Ureter (tissue), 1 donor: ENCODE measurements at regions not wholly inside any gene's neighbourhood (a gene's known extent, or its start where the extent isn't known, plus 50 kb on each side); places are given as distances from the start of the nearest gene placed in this dataset.
"Not testable (repeated sequence)": the region's sequence is repeated elsewhere in the genome, so short reads cannot be mapped to it uniquely, and the experiment has no call there.

ENCODE experiments used
- DNase-seq: peaks from one replicate; pipeline ENCODE4 v3.0.0-alpha.2; 2020; ENCODE audit warnings: low spot score
- donor health status: DM: yes; HTN: yes; CAD: no.

DNA sequence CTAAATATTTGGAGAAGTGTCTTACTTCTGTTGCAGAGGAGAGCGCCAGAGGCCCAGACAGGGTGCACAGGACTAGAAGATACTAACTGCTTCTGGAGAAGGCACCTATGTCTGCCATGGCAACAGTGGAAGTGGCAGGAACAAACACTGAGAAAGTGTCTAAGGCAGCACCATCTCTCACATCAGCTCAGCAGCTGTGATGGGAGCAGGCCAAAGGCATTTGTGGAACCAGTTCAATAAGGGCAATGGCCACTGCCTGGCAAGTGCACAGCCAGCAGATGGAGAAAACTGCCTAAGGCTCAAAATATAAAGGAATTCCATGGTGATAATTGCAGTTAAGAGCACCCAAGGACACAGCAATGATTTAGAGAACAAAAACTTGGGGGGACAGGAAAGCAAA, 563.0 kb upstream of the CCDC54 start:
- no peak for DNase-seq

DNA sequence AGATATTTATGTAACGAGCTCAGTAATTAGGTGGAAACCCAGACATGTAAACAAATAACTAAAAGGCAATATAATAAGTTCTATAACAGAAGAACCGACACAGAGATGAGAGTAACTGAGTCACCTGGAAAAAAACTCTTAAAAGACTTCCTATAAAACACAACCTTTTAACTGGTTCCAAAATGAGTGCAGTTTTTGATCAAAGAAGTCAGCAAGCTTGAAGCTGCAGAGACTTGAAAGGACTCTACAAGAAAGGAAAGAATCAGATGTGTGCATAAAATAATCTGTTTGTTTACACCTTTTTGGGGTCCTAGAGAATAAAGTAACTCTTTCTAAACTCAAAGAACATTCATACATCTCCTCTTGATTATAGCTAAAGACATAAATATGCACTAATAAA, 560.4 kb upstream of the CCDC54 start:
- no peak for DNase-seq

DNA sequence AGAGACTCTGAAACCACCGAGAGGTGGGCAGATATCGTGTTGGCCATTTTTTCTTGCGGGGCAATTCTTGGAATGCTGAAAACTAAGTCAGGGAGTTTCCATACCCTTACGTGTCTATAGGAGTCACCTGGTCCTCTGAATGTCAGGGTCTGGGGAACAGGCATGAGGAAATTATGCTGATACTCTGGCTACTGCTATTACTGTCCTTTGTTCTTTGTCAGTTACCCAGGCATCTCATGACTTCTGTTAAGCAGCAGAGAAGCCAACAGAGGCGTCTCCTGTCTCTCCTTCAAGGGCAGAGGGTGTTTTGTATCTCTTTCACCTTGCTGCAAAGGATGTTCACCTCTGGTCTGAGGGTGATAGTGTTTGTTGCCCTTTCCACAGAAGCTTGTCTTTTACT, 559.5 kb upstream of the CCDC54 start:
- DNase-seq = no peak

DNA sequence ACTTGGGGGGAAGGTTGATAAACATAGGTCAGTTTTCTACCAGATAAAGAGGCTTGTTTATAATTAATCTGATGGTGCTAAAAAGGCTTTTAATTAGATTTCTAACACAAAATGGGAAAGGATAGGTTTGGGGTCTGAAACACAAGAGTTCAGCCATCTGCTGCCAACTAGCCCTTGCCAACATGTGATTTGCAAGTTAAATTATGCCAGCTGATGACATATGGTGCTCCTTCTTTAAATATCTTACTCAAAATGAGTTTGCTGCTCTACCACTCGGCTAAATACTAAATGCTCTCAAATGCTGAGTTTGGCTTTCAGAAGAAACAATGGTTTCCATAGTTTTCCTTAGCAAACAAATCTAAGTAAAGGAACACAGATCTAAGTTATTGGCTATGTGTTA, 557.8 kb upstream of the CCDC54 start:
- no peak for DNase-seq

DNA sequence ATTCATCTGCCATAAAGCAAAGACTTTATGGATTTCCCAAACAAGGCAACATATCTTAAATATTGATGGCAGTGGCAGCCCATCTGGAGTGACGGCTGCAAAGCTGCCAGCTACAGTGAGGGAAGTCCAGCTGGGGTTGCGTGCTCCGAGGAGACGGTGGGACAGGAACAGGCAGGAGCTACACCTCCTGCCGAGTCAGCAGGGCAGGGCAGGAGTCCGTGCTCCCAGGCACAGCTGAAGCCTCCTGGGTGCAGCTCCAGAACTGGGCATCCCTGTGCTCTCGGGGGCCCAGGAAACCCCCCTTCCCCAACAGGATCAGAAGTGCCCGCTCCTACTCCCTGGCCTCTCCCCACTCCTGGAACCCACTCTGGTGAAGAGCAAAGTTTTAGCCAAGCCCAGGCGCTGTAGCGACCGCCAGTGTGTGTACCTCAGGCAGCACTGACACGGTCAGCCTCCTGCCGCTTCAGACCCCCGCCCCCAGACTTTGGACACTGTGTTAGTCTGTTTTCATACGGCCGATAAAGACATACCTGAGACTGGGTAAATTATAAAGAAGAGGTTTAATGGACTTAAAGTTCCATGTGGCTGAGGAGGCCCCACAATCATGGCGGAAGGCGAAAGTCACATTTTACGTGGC, 556.4 kb upstream of the CCDC54 start:
- DNase-seq = no peak

DNA sequence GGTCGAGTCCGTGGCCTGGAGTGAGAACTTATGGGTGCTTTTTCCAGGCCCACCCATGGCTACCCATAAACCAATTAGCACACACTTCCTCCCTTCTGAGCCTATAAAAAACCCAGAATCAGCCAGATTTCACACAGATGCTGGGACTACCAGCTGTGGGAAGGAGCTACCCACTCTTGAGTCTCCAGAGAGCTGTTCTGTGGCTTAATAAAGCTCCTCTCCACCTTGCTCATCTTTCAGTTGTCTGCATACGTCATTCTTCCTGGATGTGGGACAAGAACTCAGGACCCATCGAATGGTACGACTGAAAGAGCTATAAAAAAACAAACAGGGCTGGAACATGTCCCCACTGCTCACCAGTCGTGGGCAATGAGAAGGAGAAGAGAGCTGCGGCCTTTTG, 555.4 kb upstream of the CCDC54 start:
- no peak for DNase-seq

DNA sequence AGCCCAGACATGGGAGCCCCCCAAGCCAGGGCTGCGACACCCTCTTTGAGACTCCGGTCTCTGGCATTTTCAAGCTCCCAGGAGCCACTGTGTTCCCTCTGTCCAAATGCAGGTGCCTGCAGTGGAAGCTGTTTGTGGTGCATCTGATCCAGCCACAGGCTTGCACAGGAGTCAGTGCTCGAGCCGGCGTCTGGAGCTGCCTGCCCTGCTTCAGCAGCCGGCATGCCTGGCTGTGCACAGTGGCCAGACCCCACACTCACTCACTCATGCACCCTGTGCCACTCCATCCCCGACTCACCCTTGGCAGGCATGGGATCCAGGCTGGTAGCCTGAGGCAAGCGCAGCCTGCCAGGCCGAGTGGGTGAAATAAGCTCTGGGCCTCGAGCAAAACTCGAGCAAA, 555.0 kb upstream of the CCDC54 start:
- DNase-seq = no peak

DNA sequence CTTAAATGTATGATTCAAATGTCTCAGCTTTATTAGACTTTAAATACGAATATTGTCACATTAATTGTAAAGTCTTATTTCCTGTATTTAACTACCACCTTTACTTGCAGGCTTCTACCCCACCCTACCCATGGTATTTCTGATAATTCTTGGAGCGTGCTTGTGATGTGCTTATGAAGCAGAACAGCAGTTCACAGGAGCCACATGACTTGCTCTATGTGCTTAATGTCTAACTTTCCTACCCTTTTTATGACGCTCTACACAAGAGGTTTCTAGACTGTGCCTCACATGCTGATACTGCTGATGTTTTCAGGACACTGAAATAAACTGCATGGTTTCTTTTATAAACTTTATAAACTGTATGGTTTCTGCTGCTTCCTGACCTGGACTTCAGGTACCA, 553.5 kb upstream of the CCDC54 start:
- no peak for DNase-seq

DNA sequence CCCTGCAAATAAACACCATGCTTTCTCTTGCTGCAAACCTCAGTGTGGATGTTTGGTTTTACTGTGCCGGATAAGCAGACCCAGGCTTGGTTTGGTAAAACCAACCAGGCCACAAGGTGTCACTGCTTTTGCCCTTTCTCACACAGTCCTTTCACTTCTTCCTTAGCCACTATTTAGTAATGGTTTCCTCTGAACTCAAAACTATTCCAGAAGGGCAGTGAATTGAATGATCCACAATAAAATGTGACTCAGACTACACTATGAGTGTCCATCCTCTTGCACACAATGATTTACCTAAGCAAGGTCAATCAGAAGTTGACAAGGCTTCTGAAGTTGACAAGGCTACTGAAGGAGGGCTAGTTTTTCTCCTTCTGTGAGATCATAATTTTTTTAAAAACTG, 552.4 kb upstream of the CCDC54 start:
- DNase-seq = no peak

DNA sequence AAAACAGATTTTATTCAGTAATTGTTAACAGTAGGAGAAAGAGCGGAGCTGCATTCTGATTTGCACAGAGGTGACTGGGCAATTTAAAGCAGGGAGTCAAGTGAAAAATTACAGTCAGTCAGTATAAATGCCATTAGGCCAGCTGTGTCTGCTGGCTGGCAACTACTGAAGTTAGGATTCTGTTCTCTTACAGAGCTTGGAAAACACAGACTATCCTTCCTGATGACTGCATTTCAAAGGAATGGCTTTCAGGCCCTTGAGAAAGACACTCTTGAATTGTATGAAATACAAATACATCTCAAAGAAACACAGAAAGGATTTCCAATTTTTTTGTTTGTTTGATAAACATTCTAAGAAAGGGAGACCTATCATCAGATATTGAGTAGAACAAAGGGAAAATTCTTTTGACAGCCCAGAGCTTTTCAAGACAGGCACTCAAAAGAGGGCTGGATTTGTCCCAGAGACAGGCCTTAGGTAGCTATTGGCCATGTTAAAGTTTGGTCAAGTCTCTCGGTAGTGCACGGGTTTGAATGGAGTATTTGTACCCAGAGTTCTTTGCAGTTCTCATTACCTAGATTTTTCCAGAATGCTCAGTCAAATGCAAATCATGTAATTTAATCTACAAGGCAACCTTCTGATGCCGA, 551.2 kb upstream of the CCDC54 start:
- DNase-seq = no peak

DNA sequence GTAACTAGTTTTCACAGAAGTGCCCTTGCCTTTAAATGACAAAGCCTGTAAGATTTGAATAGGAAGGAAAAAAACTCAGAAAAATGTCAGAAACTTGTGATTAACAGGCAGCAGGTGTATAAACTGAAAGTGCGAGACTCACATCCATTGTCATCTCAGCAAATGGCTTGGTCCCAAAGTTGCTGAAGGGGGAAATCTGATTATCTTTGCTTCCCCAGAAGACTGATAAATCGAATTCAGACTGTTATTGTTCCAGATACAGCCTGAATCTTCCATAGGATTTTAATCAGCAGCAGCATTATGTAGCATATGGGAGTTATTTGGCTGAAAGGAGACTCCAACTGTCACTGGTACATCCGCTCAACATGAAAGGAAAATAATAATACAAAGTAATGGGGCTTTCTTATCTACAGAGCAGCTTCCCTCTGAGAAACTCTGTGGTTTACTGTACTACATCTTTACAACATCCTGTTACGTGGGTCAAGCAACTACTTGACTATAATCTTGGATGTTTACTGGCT, 550.4 kb upstream of the CCDC54 start:
- DNase-seq = no peak

DNA sequence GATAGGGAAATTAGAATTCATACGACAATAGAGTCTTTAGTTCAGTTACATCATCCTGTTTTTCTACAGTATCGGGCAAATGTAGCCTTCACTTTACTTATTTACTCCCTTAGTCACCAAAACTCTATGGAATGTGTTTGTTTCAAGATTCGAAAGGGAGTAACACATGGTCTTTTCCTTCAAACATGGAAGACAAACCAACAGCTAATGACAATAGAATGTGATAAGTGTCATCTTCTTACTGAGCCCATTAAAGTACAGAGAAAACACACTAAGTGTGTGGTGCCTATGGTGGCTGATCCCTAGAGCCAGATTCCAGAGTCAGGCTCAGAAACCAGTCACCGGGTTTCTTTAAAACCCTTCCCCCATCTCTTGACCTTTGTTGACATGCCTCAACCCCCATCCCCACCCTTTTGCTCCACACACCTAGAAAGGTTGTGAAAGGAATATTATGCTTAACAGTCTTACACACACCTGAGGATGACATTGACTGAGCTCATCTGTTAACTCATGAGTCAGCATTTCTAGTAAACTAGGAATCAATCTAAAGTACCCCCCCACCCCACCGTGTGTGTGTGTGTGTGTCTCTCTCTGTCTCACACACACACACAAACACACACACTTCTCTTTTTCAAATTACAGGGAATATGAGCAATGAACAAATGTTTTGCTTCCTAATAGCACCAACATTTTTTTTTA, 549.6 kb upstream of the CCDC54 start:
- DNase-seq = no peak

DNA sequence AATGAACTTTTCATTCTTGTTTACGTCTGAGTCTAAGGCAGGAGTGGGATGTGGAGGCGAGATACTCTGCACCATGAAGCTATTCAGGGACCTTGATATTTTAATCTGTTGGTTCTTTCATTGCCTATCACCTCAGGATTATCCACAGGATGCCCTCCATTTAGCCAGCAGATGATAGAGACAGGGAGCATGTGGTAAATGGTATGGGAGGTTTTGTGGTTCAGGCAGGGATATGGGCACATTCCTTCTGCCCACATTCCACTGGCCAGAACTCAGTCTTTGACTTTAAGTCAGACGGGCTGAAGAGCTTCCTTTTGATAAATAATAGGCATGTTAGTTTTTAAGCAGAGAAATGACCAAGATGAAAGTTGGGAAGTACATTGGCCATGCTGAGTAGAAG, 548.0 kb upstream of the CCDC54 start:
- DNase-seq = no peak

DNA sequence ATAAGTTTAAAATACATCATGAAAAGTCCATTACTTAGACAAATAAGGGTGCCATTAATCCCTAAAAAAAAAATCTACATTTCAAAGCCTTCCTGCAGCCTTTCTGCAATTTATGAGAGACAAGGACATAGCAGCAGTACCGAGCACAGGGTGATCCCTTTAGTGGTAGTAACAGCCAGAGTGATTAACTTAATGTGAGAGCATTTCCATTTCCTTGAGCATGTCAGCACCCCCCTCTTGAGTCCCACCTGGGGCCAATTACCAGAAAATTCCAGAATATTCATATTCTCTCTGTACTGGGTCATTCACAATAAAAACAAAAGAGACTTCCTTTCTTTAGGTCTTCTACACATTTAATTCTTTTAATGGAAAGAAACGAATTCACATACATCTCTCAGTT, 546.9 kb upstream of the CCDC54 start:
- DNase-seq = no peak

DNA sequence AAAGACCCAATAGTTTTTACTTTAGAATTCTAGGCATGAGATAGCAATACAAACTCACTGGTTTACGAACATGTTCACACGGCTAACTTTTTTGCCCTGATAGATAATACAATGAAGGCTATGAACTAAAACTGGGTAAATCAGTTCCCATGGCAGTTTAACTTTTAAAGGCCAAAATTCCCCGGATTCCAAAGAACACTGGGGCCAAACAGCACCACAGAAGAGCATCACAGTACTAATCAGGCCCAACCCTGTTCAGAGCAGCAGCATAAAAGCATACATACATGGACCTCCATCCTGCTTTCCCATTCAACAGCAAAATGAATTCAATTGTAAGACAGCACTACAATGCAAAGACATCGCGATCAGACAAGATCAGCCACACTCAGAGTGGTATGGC, 540.3 kb upstream of the CCDC54 start:
- no peak for DNase-seq

DNA sequence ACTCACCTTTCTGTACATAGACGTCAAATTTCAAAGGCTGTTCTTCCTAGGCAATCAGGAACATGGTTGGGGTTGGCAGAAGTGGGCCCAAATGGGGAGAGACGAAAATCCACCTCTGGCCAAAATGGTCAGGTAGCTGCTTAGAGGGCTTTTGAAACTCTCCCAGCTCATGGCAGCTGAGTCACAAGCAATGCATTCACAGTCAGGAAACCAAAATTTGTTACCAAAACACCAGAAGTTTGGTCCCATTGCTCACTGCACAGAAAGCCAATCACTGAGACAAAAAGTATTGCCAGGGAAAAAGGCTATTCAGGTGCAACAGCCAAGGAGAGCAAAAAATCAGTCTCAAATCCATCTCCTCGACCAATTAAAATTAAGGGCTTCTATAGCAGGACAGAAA, 539.6 kb upstream of the CCDC54 start:
- DNase-seq = no peak

DNA sequence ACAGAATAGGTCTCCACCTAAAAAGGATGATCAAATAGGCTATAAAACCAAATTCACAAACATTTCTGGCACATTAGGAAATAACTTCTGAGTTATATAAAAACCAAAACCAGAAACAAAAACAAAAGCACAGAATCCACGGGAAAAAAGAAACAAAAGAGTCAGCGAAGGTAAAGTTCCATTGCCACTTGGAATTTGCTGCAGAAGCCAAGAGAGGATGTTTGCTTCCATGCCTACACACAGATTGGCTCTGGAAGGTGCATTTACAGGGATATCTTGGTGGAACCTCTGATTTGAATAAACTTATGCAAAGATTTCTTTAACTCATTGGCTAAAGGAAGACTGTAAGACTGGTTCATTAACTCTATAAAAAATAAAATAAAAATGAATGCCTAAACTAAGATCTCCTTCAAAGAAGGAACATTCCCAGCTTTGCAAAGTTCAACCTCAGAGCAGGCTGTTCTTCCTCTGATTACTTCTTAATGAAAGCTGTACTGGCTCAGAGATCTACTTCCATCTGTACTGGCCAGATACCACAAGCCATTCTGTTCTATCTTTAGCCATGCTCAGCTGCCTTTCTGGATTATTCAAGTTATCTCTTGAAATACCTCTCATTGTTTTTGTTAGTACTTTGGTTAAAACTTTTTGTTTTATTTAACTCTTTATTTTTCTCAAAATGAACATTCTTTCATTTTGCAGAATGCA, 537.5 kb upstream of the CCDC54 start:
- no peak for DNase-seq

DNA sequence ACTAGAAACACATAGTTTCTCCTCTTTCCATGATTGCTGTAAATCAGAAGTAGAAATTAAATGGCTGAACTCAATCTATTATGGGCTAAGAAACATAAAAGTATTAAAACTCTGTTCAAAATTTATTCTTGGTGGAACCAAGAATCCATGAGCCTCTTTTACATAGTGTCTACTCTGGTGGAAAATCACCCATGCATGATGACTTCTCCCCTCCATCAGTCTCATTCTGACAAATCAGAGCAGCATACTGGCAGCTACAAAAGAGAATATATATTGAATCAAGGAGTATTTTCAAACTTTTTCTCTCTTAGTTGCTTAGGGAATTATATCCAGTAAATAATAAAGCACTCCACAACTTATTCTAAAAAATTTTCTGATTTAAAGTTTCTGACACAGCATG, 536.9 kb upstream of the CCDC54 start:
- DNase-seq = no peak

DNA sequence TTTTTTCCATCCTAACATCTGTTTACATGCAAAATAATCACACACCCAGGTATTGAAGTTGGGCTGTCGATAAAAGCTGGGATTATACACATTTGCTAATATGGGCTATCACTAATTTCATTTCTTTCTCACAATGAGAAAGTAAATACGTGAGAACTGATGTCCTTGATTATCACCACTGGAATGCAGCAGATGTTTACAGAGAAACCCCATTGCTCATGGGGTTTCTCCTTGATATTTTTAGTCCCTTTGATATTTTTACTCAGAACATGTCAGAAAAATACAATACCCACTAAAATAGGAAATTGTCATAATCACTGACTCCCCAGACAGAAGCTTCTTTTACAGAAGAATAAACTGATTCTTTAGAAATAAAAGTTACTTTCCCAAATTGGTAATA, 535.1 kb upstream of the CCDC54 start:
- no peak for DNase-seq

DNA sequence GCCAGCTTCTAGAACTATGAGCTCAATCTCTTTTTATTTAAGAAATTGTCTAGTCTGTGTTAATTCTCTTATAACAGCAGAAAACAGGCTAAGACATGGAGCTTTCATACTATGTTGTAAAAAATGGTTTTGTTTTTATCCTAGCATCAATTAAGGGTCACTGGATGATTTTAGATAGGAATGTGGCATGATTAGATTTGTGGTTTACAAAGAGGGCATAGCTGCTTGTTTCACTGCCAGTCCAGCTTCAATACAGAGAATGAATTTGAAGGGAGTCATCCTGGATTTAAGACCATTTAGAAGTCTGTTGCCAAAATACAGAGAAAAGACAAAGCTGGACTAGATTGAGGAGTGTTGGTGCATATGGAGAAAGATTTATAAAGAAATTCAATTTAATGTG, 532.6 kb upstream of the CCDC54 start:
- no peak for DNase-seq

DNA sequence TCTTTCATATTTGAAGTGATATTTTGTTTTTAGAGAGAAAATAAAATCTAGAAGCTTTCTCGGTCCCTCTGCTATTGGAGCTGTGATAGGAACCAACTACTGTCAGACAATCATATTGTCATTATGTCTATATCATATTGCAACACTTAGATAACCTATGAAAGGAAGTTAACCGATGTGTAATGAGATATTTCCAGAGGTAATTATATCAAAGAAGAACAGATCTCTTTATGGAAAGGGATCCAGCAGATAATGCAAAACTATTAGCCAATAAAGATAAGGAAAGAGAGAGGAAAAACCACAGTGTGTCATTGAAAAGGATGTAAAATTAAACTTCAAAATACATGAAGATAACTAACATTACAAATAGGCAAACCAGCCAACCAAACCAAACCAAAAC, 529.1 kb upstream of the CCDC54 start:
- DNase-seq = no peak

DNA sequence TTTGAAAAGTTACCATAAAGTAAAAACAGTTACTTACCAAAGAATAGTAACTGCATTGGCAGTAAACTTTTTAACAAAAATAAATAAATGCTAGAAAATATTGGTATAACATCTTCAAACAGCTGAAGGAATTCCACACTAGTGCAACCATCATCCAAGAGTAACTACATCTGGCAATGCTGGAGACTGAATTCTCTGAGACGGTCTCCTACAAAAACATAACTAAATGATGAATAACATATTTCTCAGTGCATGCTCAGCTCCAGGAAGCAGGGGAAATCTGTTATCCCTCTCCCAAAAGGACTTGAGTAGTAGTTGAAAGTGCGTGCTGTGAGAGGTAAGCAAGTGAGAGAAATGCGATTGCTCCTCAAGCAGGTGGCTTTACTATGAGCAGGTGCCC, 526.8 kb upstream of the CCDC54 start:
- DNase-seq = no peak

DNA sequence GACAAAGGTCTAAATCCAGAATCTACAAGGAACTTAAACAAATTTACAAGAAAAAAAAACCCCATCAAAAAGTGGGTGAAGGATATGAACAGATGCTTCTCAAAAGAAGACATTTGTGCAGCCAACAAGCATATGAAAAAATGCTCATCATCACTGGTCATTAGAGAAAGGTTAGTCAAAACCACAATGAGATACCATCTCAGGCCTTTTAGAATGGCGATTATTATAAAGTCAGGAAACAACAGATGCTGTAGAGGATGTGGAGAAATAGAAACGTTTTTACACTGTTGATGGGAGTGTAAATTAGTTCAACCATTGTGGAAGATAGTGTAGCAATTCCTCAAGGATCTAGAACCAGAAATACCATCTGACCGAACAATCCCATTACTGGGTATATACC, 518.9 kb upstream of the CCDC54 start:
- not testable (repeated sequence) for DNase-seq
